ENCODE measurements at regions not wholly inside any gene's neighbourhood (a gene's known extent, or its start where the extent isn't known, plus 50 kb on each side); places are given as distances from the start of the nearest gene placed in this dataset.

GRCh38 chr18:49668574-49669275, 106.9 kb downstream of the LIPG start:
- H3K27ac Mint-ChIP-seq = no peak overlapping the region
- no peaks in the 10 kb centered on the region for H3K9me3 Mint-ChIP-seq
- H3K4me3 Mint-ChIP-seq = no peak overlapping the region
- peaks cover 7% of the 10 kb centered on the region for H3K27me3 Mint-ChIP-seq (ENCODE audit: low read depth)
- H3K36me3 Mint-ChIP-seq (ENCODE audit: low read depth) = no peaks in the 10 kb centered on the region
- intact Hi-C loops (cut with micrococcal nuclease) = no loop called here
- H3K4me1 Mint-ChIP-seq (ENCODE audit: low read depth) = no peaks in the 10 kb centered on the region
- CTCF ChIA-PET = interaction anchor here (0.6 kb wide), 1 partner anchor 11 kb away, joined by 3 read pairs; no protein-coding TSS in a partner anchor
- DNase-seq = no peak

DNA sequence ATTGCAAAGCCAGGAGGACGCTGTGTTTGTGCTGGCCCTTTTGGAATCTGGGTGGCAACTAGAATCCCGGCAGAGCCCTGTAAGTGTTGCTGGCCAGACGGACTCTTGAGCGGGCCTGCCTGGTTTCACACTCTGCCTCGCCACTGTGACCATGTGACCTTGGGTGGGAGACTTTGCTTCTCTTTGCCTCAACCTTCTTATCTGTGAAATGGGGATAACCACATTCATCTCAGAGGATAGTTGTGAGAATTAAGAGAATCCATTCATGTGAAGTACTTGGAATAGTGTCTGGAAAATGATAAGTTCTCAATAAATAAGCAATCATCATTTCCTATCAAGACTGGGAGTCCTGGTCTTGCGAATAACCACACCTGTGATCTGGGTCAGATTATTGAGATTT, 105.6 kb downstream of the LIPG start:
- DNase-seq = no peak
- Mint-ChIP-seq H3K4me3 (no peak overlapping the region), H3K4me1 (ENCODE audit: low read depth) (no peaks in the 10 kb centered on the region), H3K36me3 (ENCODE audit: low read depth) (no peaks in the 10 kb centered on the region), H3K27ac (no peak overlapping the region), H3K9me3 (no peaks in the 10 kb centered on the region), H3K27me3 (ENCODE audit: low read depth) (peaks cover 7% of the 10 kb centered on the region)
- CTCF ChIA-PET = no interaction called here
- intact Hi-C loops (cut with micrococcal nuclease) = no loop called here

GRCh38 chr18:49666045-49666775, 104.4 kb downstream of the LIPG start:
- intact Hi-C loops (cut with micrococcal nuclease) = no loop called here
- peaks cover 5% of the 10 kb centered on the region for H3K27me3 Mint-ChIP-seq (ENCODE audit: low read depth)
- CTCF ChIA-PET = no interaction called here
- DNase-seq = no peak
- no peak overlapping the region for H3K4me3 Mint-ChIP-seq
- H3K27ac Mint-ChIP-seq = no peak overlapping the region
- H3K9me3 Mint-ChIP-seq = no peaks in the 10 kb centered on the region
- H3K36me3 Mint-ChIP-seq (ENCODE audit: low read depth) = no peaks in the 10 kb centered on the region
- H3K4me1 Mint-ChIP-seq (ENCODE audit: low read depth) = no peaks in the 10 kb centered on the region

DNA sequence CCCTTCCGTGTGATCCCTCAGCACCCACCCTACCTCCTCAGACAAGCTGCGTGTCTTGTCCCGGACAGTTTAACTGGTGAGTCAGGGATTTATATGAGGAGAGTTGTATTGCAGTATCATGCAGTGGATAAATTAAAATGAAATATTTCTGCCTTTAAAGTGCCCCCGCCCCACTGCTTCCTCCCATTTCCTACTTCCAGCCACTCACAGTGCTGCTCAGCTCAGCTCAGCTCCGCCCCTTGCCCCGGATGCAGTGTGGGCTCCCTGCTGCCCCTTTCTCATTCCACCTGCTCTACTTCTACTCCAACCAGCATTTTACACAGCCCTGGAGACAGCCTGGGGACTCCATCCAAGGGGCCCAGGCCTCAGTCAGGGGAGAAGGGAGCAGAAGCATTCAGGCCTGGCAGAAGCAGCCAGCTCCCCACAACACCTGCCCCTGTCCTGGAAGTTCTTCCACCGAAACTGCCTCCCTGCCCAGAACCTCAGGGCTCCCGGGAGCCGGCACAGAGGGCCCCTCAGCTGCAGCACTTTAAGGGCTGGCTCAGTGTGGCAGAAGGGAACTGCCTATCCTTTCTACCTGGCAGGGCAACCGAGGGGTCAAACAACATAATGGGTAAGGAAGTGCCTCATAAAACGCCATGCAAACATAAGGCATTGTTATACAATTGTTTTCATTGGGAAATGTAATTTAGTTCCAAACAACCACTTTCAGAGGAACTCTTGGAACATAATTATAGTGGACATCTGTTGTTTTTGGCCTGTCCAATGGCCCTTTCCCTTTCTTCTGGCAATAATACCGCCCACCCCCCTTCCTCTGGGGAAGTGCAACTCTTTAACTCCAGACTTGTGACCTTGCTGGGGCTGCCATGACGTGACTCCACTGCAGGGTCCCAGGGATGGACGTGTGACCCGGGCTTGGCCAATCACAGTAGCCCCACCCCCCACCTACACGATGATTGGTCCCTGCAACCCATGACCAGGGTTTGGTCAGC, 102.3 kb downstream of the LIPG start:
- intact Hi-C loops (cut with micrococcal nuclease) = no loop called here
- DNase-seq = no peak
- no peak overlapping the region for H3K27ac Mint-ChIP-seq
- no peaks in the 10 kb centered on the region for H3K4me1 Mint-ChIP-seq (ENCODE audit: low read depth)
- no peaks in the 10 kb centered on the region for H3K9me3 Mint-ChIP-seq
- no peak overlapping the region for H3K4me3 Mint-ChIP-seq
- H3K36me3 Mint-ChIP-seq (ENCODE audit: low read depth) = no peaks in the 10 kb centered on the region
- CTCF ChIA-PET = no interaction called here
- H3K27me3 Mint-ChIP-seq (ENCODE audit: low read depth) = peaks cover 5% of the 10 kb centered on the region

DNA sequence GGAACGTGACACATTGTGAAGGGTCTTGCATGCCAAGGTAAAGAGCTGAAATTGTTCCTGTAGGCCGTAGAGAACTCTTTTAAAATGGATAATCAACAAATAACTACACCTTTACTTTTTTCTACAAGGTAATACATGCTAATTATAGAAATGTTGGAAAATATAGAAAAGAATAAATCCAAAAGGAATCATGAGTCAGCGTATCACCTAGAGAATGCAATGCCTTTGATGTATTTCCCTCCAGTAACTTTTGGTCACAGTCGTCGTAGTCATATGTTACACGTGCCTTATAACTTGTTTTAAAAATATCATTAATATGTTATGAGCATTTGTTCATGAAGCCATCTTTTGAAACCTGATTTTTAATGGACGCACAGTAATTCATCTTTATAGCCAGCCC, 100.6 kb downstream of the LIPG start:
- H3K36me3 Mint-ChIP-seq (ENCODE audit: low read depth) = no peaks in the 10 kb centered on the region
- DNase-seq = no peak
- no peak overlapping the region for H3K27ac Mint-ChIP-seq
- H3K27me3 Mint-ChIP-seq (ENCODE audit: low read depth) = peaks cover 5% of the 10 kb centered on the region
- H3K9me3 Mint-ChIP-seq = no peaks in the 10 kb centered on the region
- no peak overlapping the region for H3K4me3 Mint-ChIP-seq
- CTCF ChIA-PET = interaction anchor here (0.8 kb wide), 1 partner anchor 122 kb away, joined by 4 read pairs; no protein-coding TSS in a partner anchor
- intact Hi-C loops (cut with micrococcal nuclease) = no loop called here
- H3K4me1 Mint-ChIP-seq (ENCODE audit: low read depth) = no peaks in the 10 kb centered on the region

- Mint-ChIP-seq H3K36me3 (ENCODE audit: low read depth) (no peaks in the 10 kb centered on the region), H3K4me1 (ENCODE audit: low read depth) (no peaks in the 10 kb centered on the region), H3K9me3 (no peaks in the 10 kb centered on the region), H3K27ac (no peak overlapping the region), H3K4me3 (no peak overlapping the region), H3K27me3 (ENCODE audit: low read depth) (no peaks in the 10 kb centered on the region)
- no peak for DNase-seq
- CTCF ChIA-PET = no interaction called here
- intact Hi-C loops (cut with micrococcal nuclease) = no loop called here
Measured at GRCh38 chr18:49658823-49659404, 97.1 kb downstream of the LIPG start.

GRCh38 chr18:49656073-49656692, 94.3 kb downstream of the LIPG start:
- intact Hi-C loops (cut with micrococcal nuclease) = no loop called here
- Mint-ChIP-seq H3K9me3 (no peaks in the 10 kb centered on the region), H3K4me3 (no peak overlapping the region), H3K4me1 (ENCODE audit: low read depth) (peaks cover 3% of the 10 kb centered on the region), H3K27ac (no peak overlapping the region), H3K27me3 (ENCODE audit: low read depth) (no peaks in the 10 kb centered on the region), H3K36me3 (ENCODE audit: low read depth) (no peaks in the 10 kb centered on the region)
- CTCF ChIA-PET = no interaction called here
- no peak for DNase-seq

GRCh38 chr18:49655266-49656072, 93.6 kb downstream of the LIPG start:
- Mint-ChIP-seq H3K27me3 (ENCODE audit: low read depth) (no peaks in the 10 kb centered on the region), H3K4me3 (no peak overlapping the region), H3K27ac (no peak overlapping the region), H3K4me1 (ENCODE audit: low read depth) (peaks cover 3% of the 10 kb centered on the region), H3K36me3 (ENCODE audit: low read depth) (no peaks in the 10 kb centered on the region), H3K9me3 (no peaks in the 10 kb centered on the region)
- intact Hi-C loops (cut with micrococcal nuclease) = no loop called here
- DNase-seq = no peak
- CTCF ChIA-PET = no interaction called here

GRCh38 chr18:49654347-49654746, 92.5 kb downstream of the LIPG start:
- Mint-ChIP-seq H3K9me3 (no peaks in the 10 kb centered on the region), H3K4me3 (no peak overlapping the region), H3K4me1 (ENCODE audit: low read depth) (peaks cover 3% of the 10 kb centered on the region), H3K27me3 (ENCODE audit: low read depth) (no peaks in the 10 kb centered on the region), H3K36me3 (ENCODE audit: low read depth) (no peaks in the 10 kb centered on the region), H3K27ac (no peak overlapping the region)
- CTCF ChIA-PET = interaction anchor here (0.6 kb wide), 1 partner anchor 477 kb away, joined by 3 read pairs; no protein-coding TSS in a partner anchor
- no peak for DNase-seq
- intact Hi-C loops (cut with micrococcal nuclease) = no loop called here

DNA sequence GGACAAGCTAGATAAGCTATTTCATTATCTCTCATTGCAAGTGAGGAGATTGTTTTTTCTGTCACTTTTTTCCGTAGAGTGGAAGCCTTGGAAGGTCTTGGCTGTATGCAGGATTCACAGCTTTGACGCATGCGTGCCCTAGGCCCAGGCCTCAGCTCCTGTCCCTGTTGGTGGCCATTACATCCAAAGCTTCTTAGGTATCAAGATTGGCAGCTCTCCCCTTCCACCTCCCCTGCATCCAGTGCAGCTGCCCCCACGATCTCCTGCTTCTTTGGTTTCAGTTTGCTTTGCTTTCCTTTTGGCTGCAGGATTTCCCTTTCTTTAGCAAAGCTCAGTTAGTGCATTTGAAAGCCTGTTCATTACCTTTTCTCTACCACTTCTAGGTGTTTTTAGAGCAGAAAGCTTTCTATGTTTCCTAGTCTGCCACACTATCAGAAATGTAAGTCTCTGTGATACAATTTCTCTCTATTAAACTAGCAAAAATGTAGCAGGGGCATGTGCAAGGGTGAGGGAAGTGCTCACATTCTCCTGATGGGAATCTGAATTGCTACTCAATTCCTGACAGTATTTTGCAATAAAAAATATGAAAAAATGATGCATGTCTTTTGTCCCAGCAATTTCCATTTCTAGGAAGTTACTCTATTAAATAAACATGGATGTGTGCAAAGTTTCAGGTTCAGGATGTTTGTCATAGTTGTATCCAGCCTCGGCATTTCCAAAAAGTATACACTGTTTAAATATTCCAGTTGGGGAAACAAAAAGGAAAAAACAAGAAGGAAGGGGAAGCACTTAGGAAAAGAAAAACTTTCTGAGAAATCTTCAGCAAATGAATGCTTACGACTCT, 91.2 kb downstream of the LIPG start:
- intact Hi-C loops (cut with micrococcal nuclease) = no loop called here
- CTCF ChIA-PET = interaction anchor here (0.9 to 1.2 kb wide), 2 partner anchors 10 to 228 kb away, joined by 3 to 4 read pairs; no protein-coding TSS in a partner anchor

More for the DNA sequence above, 91.2 kb downstream of the LIPG start:
- H3K9me3 Mint-ChIP-seq = no peaks in the 10 kb centered on the region
- H3K4me3 Mint-ChIP-seq = no peak overlapping the region
- no peak overlapping the region for H3K27ac Mint-ChIP-seq
- no peak for DNase-seq
- no peaks in the 10 kb centered on the region for H3K27me3 Mint-ChIP-seq (ENCODE audit: low read depth)
- H3K36me3 Mint-ChIP-seq (ENCODE audit: low read depth) = no peaks in the 10 kb centered on the region
- H3K4me1 Mint-ChIP-seq (ENCODE audit: low read depth) = peaks cover 3% of the 10 kb centered on the region
